ENCODE measurements at regions not wholly inside any gene's neighbourhood (a gene's known extent, or its start where the extent isn't known, plus 50 kb on each side); places are given as distances from the start of the nearest gene placed in this dataset.
"Not testable (repeated sequence)": the region's sequence is repeated elsewhere in the genome, so short reads cannot be mapped to it uniquely, and the experiment has no call there.

DNA sequence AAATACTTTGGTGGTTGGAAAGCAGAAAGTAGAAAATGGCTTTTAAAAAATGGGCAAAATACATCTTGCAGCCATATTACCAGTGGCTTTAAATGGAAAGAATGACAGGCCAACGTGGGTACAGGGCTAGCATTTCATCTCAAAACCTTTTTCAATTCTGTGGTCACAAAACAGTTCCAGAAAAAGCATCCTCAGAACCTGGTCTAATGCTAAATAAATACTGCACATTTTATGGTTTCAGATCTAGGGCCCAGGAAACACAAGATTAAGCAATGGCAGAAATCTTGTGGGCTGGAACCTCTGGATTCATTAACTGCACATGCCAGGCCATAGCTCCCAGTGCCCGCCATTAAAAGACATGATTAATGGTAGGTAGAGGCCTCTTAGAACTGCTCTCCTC is 470.2 kb upstream of the RASGRP1 start:
- Histone ChIP-seq H3K9me3 (no peaks in the 10 kb centered on the region), H3K27me3 (replicated peaks; ENCODE audit: control insufficient read depth, insufficient read depth, low read length) (no peaks in the 10 kb centered on the region), H3K36me3 (ENCODE audit: control insufficient read depth, insufficient read depth, low read length) (no peaks in the 10 kb centered on the region), H3K4me1 (no peaks in the 10 kb centered on the region), H3K4me3 (ENCODE audit: low read depth, low read length) (no peak overlapping the region)
- Mint-ChIP-seq H3K4me1 (ENCODE audit: low read depth, unreplicated experiment) (no peaks in the 10 kb centered on the region), H3K27me3 (ENCODE audit: insufficient read depth, unreplicated experiment) (no peaks in the 10 kb centered on the region), H3K27ac (ENCODE audit: unreplicated experiment) (no peak overlapping the region), H3K4me3 (ENCODE audit: unreplicated experiment) (no peak overlapping the region), H3K9me3 (ENCODE audit: unreplicated experiment) (no peaks in the 10 kb centered on the region), H3K36me3 (ENCODE audit: insufficient read depth, unreplicated experiment) (no peaks in the 10 kb centered on the region)
- no TSS peak for BruUV-seq (replicated peaks)
- TF ChIP-seq, protein P1, sequence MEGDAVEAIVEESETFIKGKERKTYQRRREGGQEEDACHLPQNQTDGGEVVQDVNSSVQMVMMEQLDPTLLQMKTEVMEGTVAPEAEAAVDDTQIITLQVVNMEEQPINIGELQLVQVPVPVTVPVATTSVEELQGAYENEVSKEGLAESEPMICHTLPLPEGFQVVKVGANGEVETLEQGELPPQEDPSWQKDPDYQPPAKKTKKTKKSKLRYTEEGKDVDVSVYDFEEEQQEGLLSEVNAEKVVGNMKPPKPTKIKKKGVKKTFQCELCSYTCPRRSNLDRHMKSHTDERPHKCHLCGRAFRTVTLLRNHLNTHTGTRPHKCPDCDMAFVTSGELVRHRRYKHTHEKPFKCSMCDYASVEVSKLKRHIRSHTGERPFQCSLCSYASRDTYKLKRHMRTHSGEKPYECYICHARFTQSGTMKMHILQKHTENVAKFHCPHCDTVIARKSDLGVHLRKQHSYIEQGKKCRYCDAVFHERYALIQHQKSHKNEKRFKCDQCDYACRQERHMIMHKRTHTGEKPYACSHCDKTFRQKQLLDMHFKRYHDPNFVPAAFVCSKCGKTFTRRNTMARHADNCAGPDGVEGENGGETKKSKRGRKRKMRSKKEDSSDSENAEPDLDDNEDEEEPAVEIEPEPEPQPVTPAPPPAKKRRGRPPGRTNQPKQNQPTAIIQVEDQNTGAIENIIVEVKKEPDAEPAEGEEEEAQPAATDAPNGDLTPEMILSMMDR (IDR thresholded peaks at IDR 0.05; ENCODE audit: insufficient read depth in 1 of 2, low read depth in 1 of 2, low read length in 1 of 2, severe bottlenecking in 1 of 2, unreplicated experiment in 1 of 2): no peak
- ChIA-PET POLR2A (no interaction called here), CTCF (no interaction called here)
- DNase-seq: no peak
- intact Hi-C loops (cut with micrococcal nuclease; ENCODE audit: unreplicated experiment): no loop called here

DNA sequence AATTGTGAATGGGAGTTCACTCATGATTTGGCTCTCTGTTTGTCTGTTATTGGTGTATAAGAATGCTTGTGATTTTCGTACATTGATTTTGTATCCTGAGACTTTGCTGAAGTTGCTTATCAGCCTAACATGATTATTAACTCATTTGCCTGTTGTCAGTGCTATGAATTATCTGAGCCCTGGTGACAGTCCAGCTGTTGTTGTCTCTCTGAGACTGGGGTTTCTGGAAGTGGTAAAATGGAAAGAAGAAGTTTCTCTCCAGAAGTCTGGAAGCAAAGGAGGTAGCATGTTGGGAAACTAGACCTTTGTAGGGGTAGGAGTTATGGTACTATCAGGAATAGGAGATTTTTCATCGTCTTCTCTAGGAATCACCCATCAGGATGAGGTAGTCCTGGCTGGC is 473.0 kb upstream of the RASGRP1 start:
- H3K36me3 ChIP-seq (ENCODE audit: control insufficient read depth, insufficient read depth, low read length); BruUV-seq (replicated peaks); H3K4me1 Mint-ChIP-seq (ENCODE audit: low read depth, unreplicated experiment); CTCF ChIA-PET; H3K27me3 ChIP-seq (replicated peaks; ENCODE audit: control insufficient read depth, insufficient read depth, low read length); H3K9me3 ChIP-seq; H3K9me3 Mint-ChIP-seq (ENCODE audit: unreplicated experiment); DNase-seq; H3K4me3 ChIP-seq (ENCODE audit: low read depth, low read length); POLR2A ChIA-PET; H3K4me1 ChIP-seq; intact Hi-C loops (cut with micrococcal nuclease; ENCODE audit: unreplicated experiment); H3K27ac Mint-ChIP-seq (ENCODE audit: unreplicated experiment); H3K4me3 Mint-ChIP-seq (ENCODE audit: unreplicated experiment); H3K27me3 Mint-ChIP-seq (ENCODE audit: insufficient read depth, unreplicated experiment); H3K36me3 Mint-ChIP-seq (ENCODE audit: insufficient read depth, unreplicated experiment): not testable (repeated sequence)

DNA sequence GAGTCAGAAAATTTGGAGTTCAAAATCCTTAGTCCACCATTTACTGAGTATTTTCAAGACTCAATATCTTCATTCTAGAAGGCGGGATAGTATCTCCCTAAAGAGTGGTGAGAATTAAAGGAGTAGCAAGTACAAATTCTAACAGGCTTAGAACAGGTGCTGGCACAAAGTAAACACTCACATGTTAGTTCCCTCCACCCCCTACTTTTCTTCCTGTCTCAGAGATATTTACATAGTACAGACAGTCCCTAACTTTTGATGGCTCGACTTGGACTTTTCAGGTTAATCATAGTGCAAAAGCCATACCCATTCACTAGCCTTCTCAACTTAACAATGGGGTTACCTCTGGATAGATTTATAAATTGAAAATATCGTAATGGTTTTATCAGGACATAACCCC is 476.2 kb upstream of the RASGRP1 start:
- Mint-ChIP-seq H3K27me3 (ENCODE audit: insufficient read depth, unreplicated experiment) (no peaks in the 10 kb centered on the region), H3K4me3 (ENCODE audit: unreplicated experiment) (no peak overlapping the region), H3K4me1 (ENCODE audit: low read depth, unreplicated experiment) (no peaks in the 10 kb centered on the region), H3K9me3 (ENCODE audit: unreplicated experiment) (no peaks in the 10 kb centered on the region), H3K27ac (ENCODE audit: unreplicated experiment) (no peak overlapping the region), H3K36me3 (ENCODE audit: insufficient read depth, unreplicated experiment) (no peaks in the 10 kb centered on the region)
- Histone ChIP-seq H3K27me3 (replicated peaks; ENCODE audit: control insufficient read depth, insufficient read depth, low read length) (no peaks in the 10 kb centered on the region), H3K36me3 (ENCODE audit: control insufficient read depth, insufficient read depth, low read length) (no peaks in the 10 kb centered on the region), H3K4me1 (no peaks in the 10 kb centered on the region), H3K4me3 (ENCODE audit: low read depth, low read length) (no peak overlapping the region), H3K9me3 (no peaks in the 10 kb centered on the region)
- ChIA-PET POLR2A (no interaction called here), CTCF (no interaction called here)
- TF ChIP-seq, protein P1 (IDR thresholded peaks at IDR 0.05; ENCODE audit: insufficient read depth in 1 of 2, low read depth in 1 of 2, low read length in 1 of 2, severe bottlenecking in 1 of 2, unreplicated experiment in 1 of 2): no peak
- no peak for DNase-seq
- BruUV-seq (replicated peaks): no TSS peak
- intact Hi-C loops (cut with micrococcal nuclease; ENCODE audit: unreplicated experiment): no loop called here

DNA sequence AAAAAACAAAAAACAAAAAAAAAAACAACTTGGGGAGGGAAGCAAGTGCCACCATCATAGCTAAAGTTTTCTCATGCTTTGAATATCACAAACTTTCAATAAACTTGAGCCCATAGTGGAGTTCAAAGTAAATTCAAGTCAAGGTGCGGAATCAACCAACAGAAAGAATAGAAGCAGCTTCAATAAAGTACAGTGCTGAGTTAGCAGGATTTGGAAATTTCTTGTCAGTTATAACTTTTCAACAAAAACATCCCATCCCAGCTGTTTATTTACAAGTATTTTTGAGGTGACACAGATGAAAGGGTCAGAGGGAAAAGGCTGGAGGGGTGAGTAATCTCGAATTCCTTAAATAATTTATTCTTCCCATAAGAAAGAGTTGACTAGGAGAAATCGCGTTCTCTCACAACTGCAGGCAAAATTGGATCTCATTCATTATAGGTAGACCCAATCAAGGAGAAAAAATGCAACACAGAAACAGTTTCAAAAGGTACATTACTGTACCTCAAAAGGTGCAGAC is 477.4 kb upstream of the RASGRP1 start:
- ChIA-PET POLR2A (no interaction called here), CTCF (no interaction called here)
- Histone ChIP-seq H3K36me3 (ENCODE audit: control insufficient read depth, insufficient read depth, low read length) (no peaks in the 10 kb centered on the region), H3K4me3 (ENCODE audit: low read depth, low read length) (no peak overlapping the region), H3K4me1 (no peaks in the 10 kb centered on the region), H3K9me3 (no peaks in the 10 kb centered on the region), H3K27me3 (replicated peaks; ENCODE audit: control insufficient read depth, insufficient read depth, low read length) (no peaks in the 10 kb centered on the region)
- Mint-ChIP-seq H3K27ac (ENCODE audit: unreplicated experiment) (no peak overlapping the region), H3K36me3 (ENCODE audit: insufficient read depth, unreplicated experiment) (no peaks in the 10 kb centered on the region), H3K9me3 (ENCODE audit: unreplicated experiment) (no peaks in the 10 kb centered on the region), H3K4me3 (ENCODE audit: unreplicated experiment) (no peak overlapping the region), H3K27me3 (ENCODE audit: insufficient read depth, unreplicated experiment) (no peaks in the 10 kb centered on the region), H3K4me1 (ENCODE audit: low read depth, unreplicated experiment) (no peaks in the 10 kb centered on the region)
- BruUV-seq (replicated peaks): no TSS peak
- no peak for DNase-seq
- intact Hi-C loops (cut with micrococcal nuclease; ENCODE audit: unreplicated experiment): no loop called here
- TF ChIP-seq, protein P1 (IDR thresholded peaks at IDR 0.05; ENCODE audit: insufficient read depth in 1 of 2, low read depth in 1 of 2, low read length in 1 of 2, severe bottlenecking in 1 of 2, unreplicated experiment in 1 of 2): no peak

All from Caco-2 (cell line).